SK-N-MC (cell line): ENCODE measurements at regions not wholly inside any gene's neighbourhood (a gene's known extent, or its start where the extent isn't known, plus 50 kb on each side); places are given as distances from the start of the nearest gene placed in this dataset.

Source experiments
- DNase-seq: peaks from one replicate; pipeline ENCODE4 v3.0.0-alpha.2; 2011; ENCODE audit warnings: low read depth, low spot score
- H3K27ac ChIP-seq: fragments of 200-600 bp; sonication (generic); 2 replicates; pipeline ENCODE4 v1.5.1; 2016; ENCODE audit warnings: mixed run types
- H3K36me3 ChIP-seq: fragments of 200-600 bp; sonication (generic); 2 replicates; pipeline ENCODE4 v1.6.1; 2017; ENCODE audit warnings: antibody characterized with exemption, low read length, mixed read lengths; ENCODE audit not compliant: insufficient read depth
- H3K4me3 ChIP-seq: fragments of 200-600 bp; sonication (generic); 2 replicates; pipeline ENCODE4 v1.5.1; 2016
- H3K9ac ChIP-seq: fragments of 200-600 bp; sonication (generic); 2 replicates; pipeline ENCODE4 v1.8.0; 2017; ENCODE audit warnings: mixed run types, mixed read lengths; ENCODE audit not compliant: insufficient read length
- H3K9me3 ChIP-seq: fragments of 200-600 bp; sonication (generic); 2 replicates; pipeline ENCODE4 v1.6.1; 2017; ENCODE audit warnings: low read depth, mild to moderate bottlenecking, antibody characterized with exemption, low read length, moderate library complexity, mixed read lengths
- EZH2 ChIP-seq: fragments of 200-600 bp; sonication (generic); IDR thresholded peaks from one replicate; pipeline ENCODE4 v1.6.1; 2017; ENCODE audit warnings: antibody characterized with exemption
- FOXP2 ChIP-seq: optimal IDR thresholded peaks from 2 replicates; pipeline ENCODE3; 2011; ENCODE audit warnings: mild to moderate bottlenecking, moderate library complexity; ENCODE audit not compliant: insufficient read depth; ENCODE audit errors: extremely low read length, control extremely low read depth
- POLR2AphosphoS5 ChIP-seq: IDR thresholded peaks from 2 replicates; pipeline ENCODE4 v1.6.1; 2012; ENCODE audit warnings: mild to moderate bottlenecking, low read depth, low read length, borderline replicate concordance

DNA sequence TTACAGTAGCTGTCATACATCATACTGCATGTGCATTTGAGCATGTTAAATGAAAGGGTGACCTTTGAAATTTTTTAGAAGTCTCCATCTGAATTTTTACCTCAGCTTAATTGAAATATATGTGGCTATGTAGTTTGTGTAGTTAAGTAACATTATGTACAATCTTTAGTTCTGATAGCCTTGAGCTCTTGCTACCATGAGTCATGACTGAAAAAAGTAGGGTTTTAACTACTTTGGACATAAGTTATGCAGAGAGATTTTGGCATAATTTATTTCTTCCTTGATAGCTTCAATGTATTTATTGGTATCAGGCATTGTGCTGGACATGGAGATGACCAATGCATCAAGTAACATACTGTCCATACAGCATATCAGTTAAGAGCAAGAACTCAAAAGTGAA lies 376.5 kb upstream of the ZNF717 start:
- H3K9ac ChIP-seq = no peak overlapping the region
- DNase-seq = no peak
- H3K36me3 ChIP-seq = no peaks in the 10 kb centered on the region
- H3K9me3 ChIP-seq = no peaks in the 10 kb centered on the region
- no peak overlapping the region for H3K4me3 ChIP-seq
- H3K27ac ChIP-seq = no peak overlapping the region
- no peak for TF ChIP-seq POLR2AphosphoS5
- no peak for TF ChIP-seq EZH2

- no peak overlapping the region for H3K4me3 ChIP-seq
- H3K9me3 ChIP-seq = no peaks in the 10 kb centered on the region
- no peak for TF ChIP-seq FOXP2
- TF ChIP-seq EZH2 = no peak
- TF ChIP-seq POLR2AphosphoS5 = no peak
- no peak overlapping the region for H3K27ac ChIP-seq
- no peaks in the 10 kb centered on the region for H3K36me3 ChIP-seq
- DNase-seq = no peak
- H3K9ac ChIP-seq = no peak overlapping the region
These were observed 386.3 kb upstream of the ZNF717 start for GRCh38 chr3:76171647-76172046.

DNA sequence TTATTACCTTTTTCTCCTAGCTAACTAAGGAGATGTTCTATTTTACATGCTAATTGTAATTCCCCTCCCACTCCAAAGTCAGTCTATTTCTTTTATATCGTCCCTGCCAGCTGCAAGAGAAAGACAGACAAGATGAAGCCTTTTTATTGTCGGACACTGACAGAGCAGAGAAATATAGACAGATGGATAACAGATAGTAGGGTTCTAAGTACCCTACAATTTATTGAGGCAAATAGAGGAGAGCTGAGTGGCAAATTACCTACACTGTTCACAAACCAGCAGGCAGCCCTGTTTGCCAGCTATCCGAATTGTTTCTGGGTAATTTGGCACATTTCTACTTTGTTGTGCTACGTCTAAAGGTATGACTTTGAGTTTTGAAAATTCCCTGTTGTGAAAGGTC lies 392.3 kb upstream of the ZNF717 start:
- no peak for TF ChIP-seq EZH2
- TF ChIP-seq FOXP2 = no peak
- TF ChIP-seq POLR2AphosphoS5 = no peak
- Histone ChIP-seq H3K4me3 (no peak overlapping the region), H3K36me3 (no peaks in the 10 kb centered on the region), H3K9ac (no peak overlapping the region), H3K27ac (no peak overlapping the region), H3K9me3 (no peaks in the 10 kb centered on the region)
- no peak for DNase-seq

DNA sequence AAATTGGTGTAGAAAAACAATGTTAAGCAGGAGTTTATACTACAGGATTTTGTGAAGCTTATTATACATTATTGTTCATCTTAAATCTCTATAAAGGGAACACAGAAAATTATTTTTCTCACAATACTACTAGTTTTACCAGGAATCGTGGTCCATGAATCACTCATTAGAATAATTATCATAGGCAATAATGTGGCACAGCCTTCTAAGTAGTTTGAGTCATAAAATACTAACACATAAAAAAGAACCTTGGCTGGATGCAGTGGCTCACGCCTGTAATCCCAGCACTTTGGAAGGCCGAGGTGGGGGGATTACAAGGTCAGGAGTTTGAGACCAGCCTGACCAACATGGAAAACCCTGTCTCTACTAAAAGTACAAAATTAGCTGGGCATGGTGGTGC lies 393.1 kb upstream of the ZNF717 start:
- no peak overlapping the region for H3K27ac ChIP-seq
- DNase-seq = no peak
- H3K4me3 ChIP-seq = no peak overlapping the region
- TF ChIP-seq FOXP2 = no peak
- TF ChIP-seq EZH2 = no peak
- TF ChIP-seq POLR2AphosphoS5 = no peak
- no peaks in the 10 kb centered on the region for H3K9me3 ChIP-seq
- no peak overlapping the region for H3K9ac ChIP-seq
- no peaks in the 10 kb centered on the region for H3K36me3 ChIP-seq

DNA sequence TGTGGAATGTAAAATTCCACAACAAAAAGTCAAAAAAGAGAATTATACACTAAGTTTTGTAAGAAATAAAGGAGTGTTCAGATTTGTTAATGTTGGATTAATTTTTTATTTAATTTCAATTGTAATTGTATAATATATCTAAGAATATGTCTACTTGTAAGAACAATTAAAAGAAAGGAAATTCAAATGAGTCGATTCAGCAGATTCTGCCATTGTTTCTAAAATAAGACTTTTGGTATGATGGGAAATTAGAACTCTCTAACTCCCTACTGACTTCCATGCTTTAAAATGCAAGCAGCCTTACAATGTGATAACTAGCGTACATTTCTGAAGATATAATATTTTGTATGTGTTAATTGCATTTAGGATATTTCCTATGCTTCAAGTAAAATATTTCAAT lies 395.9 kb upstream of the ZNF717 start:
- DNase-seq = no peak
- TF ChIP-seq POLR2AphosphoS5 (no peak), EZH2 (no peak), FOXP2 (no peak)
- Histone ChIP-seq H3K27ac (no peak overlapping the region), H3K36me3 (no peaks in the 10 kb centered on the region), H3K4me3 (no peak overlapping the region), H3K9me3 (no peaks in the 10 kb centered on the region), H3K9ac (no peak overlapping the region)

DNA sequence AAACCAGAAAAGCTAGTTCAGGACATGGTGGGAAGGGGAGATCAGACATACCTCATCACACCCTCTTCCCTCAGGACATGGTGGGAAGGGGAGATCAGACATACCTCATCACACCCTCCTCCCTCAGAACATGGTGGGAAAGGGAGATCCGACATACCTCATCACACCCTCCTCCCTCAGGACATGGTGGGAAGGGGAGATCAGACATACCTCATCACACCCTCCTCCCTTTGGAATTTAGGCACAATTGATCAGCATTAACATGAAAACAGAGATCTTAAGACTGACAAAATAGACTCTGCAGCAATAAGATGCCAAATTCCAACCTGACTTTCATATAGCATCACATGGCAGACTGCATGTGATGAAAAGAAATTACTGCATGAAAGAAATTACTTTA lies 412.7 kb upstream of the ZNF717 start:
- no peak overlapping the region for H3K27ac ChIP-seq
- TF ChIP-seq POLR2AphosphoS5 = no peak
- TF ChIP-seq EZH2 = no peak
- TF ChIP-seq FOXP2 = no peak
- no peaks in the 10 kb centered on the region for H3K36me3 ChIP-seq
- no peak overlapping the region for H3K4me3 ChIP-seq
- DNase-seq = no peak
- H3K9ac ChIP-seq = no peak overlapping the region
- no peaks in the 10 kb centered on the region for H3K9me3 ChIP-seq

GRCh38 chr3:76199382-76199781 lies 414.0 kb upstream of the ZNF717 start:
- Histone ChIP-seq H3K4me3 (no peak overlapping the region), H3K9me3 (no peaks in the 10 kb centered on the region), H3K36me3 (no peaks in the 10 kb centered on the region), H3K27ac (no peak overlapping the region), H3K9ac (no peak overlapping the region)
- no peak for TF ChIP-seq FOXP2
- TF ChIP-seq EZH2 = no peak
- no peak for TF ChIP-seq POLR2AphosphoS5
- DNase-seq = no peak

- Histone ChIP-seq H3K9ac (no peak overlapping the region), H3K27ac (no peak overlapping the region), H3K9me3 (no peaks in the 10 kb centered on the region), H3K4me3 (no peak overlapping the region), H3K36me3 (no peaks in the 10 kb centered on the region)
- TF ChIP-seq FOXP2 (no peak), POLR2AphosphoS5 (no peak), EZH2 (no peak)
- DNase-seq = no peak
These were observed 418.2 kb upstream of the ZNF717 start for GRCh38 chr3:76203578-76203977.

GRCh38 chr3:76206346-76206745 lies 421.0 kb upstream of the ZNF717 start:
- Histone ChIP-seq H3K9ac (no peak overlapping the region), H3K4me3 (no peak overlapping the region), H3K9me3 (no peaks in the 10 kb centered on the region), H3K36me3 (no peaks in the 10 kb centered on the region), H3K27ac (no peak overlapping the region)
- no peak for DNase-seq
- TF ChIP-seq FOXP2 = no peak
- no peak for TF ChIP-seq POLR2AphosphoS5
- no peak for TF ChIP-seq EZH2
